ENCODE measurements at regions not wholly inside any gene's neighbourhood (a gene's known extent, or its start where the extent isn't known, plus 50 kb on each side); places are given as distances from the start of the nearest gene placed in this dataset.
"Not testable (repeated sequence)": the region's sequence is repeated elsewhere in the genome, so short reads cannot be mapped to it uniquely, and the experiment has no call there.

- not testable (repeated sequence) for TF ChIP-seq SPI1 (IDR thresholded peaks at IDR 0.05; ENCODE audit: borderline replicate concordance, low read depth); CTCF (IDR thresholded peaks at IDR 0.05; ENCODE audit: insufficient read depth, low read length); GABPA (IDR thresholded peaks at IDR 0.05; ENCODE audit: low read depth); REST (IDR thresholded peaks at IDR 0.05; ENCODE audit: insufficient replicate concordance, low read depth)
These were observed 1017.1 kb upstream of the FLRT2 start for GRCh38 chr14:84512823-84513222.
